HEK293 (cell line): ENCODE measurements at regions not wholly inside any gene's neighbourhood (a gene's known extent, or its start where the extent isn't known, plus 50 kb on each side); places are given as distances from the start of the nearest gene placed in this dataset.

Source experiments
- CTCF ChIA-PET: fragments of 350-600 bp; formaldehyde crosslinking; extraction: SDS; loops from one replicate; lab custom pipeline; 2021; ENCODE audit warnings: antibody characterized with exemption; lab: Yijun Ruan, JAX
- POLR2A ChIA-PET: fragments of 300-600 bp; formaldehyde crosslinking; extraction: SDS; loops from one replicate; lab custom pipeline; 2020; ENCODE audit warnings: antibody characterized with exemption, inconsistent platforms; lab: Yijun Ruan, JAX
- H3K27ac ChIP-seq: fragments of 200-500 bp; sonication (Bioruptor generic); 2 replicates; pipeline ENCODE4 v1.5.1; 2014; ENCODE audit warnings: low read depth, low read length, control low read depth, inconsistent platforms; ENCODE audit errors: extremely low read depth
- H3K36me3 ChIP-seq, 2 experiments: fragments of 200-500 bp in 1 of 2; sonication (Bioruptor generic) in 1 of 2; 1 replicate in 1 of 2; 2 replicates in 1 of 2; pipeline ENCODE4 v1.5.1; 2014 to 2017; ENCODE audit warnings: inconsistent platforms in 2 of 2, low read length in 2 of 2; ENCODE audit not compliant: control insufficient read depth in 2 of 2, insufficient read depth in 1 of 2
- H3K4me1 ChIP-seq: fragments of 200-500 bp; sonication (Bioruptor generic); 2 replicates; pipeline ENCODE4 v1.5.1; 2014; ENCODE audit warnings: mild to moderate bottlenecking, low read length, inconsistent platforms; ENCODE audit not compliant: control insufficient read depth, insufficient read depth
- H3K4me3 ChIP-seq: 2 replicates; pipeline ENCODE4 v1.5.1; 2011; ENCODE audit warnings: low read depth, mild to moderate bottlenecking, control low read depth, low read length, moderate library complexity
- H3K9me3 ChIP-seq: fragments of 200-500 bp; sonication (Bioruptor generic); 2 replicates; pipeline ENCODE4 v1.5.1; 2014; ENCODE audit warnings: low read depth, low read length, inconsistent platforms; ENCODE audit not compliant: control insufficient read depth, insufficient read depth
- GLI4 ChIP-seq: fragments of 450-650 bp; formaldehyde crosslinking; IDR thresholded peaks from 2 replicates; pipeline ENCODE4 v1.5.1; 2016; ENCODE audit warnings: missing biosample characterization, missing genetic modification characterization
- KLF1 ChIP-seq: fragments of 450-650 bp; formaldehyde crosslinking; IDR thresholded peaks from 2 replicates; pipeline ENCODE4 v1.5.1; 2016; ENCODE audit warnings: missing biosample characterization, missing genetic modification characterization
- MZF1 ChIP-seq: fragments of 450-650 bp; formaldehyde crosslinking; IDR thresholded peaks from 2 replicates; pipeline ENCODE4 v1.5.1; 2017; ENCODE audit warnings: missing biosample characterization, missing genetic modification characterization, borderline replicate concordance
- SETDB1 ChIP-seq: IDR thresholded peaks from one replicate; pipeline ENCODE4 v1.6.1; 2017; ENCODE audit warnings: mild to moderate bottlenecking, low read length, moderate library complexity, mixed read lengths; ENCODE audit not compliant: insufficient read length
- ZBTB48 ChIP-seq: fragments of 450-650 bp; formaldehyde crosslinking; IDR thresholded peaks from 2 replicates; pipeline ENCODE4 v1.5.1; 2016; ENCODE audit warnings: missing biosample characterization, missing genetic modification characterization
- ZFP41 ChIP-seq: fragments of 450-650 bp; formaldehyde crosslinking; IDR thresholded peaks from 2 replicates; pipeline ENCODE4 v1.5.1; 2016; ENCODE audit warnings: missing biosample characterization, missing genetic modification characterization, borderline replicate concordance
- ZNF16 ChIP-seq: fragments of 450-650 bp; formaldehyde crosslinking; IDR thresholded peaks from 2 replicates; pipeline ENCODE4 v1.5.1; 2016; ENCODE audit warnings: low read depth, missing biosample characterization, missing genetic modification characterization
- ZNF302 ChIP-seq: fragments of 450-650 bp; formaldehyde crosslinking; IDR thresholded peaks from 2 replicates; pipeline ENCODE4 v1.5.1; 2016; ENCODE audit warnings: missing biosample characterization, missing genetic modification characterization, low read depth
- ZNF335 ChIP-seq: fragments of 450-650 bp; formaldehyde crosslinking; conservative IDR thresholded peaks from 2 replicates; pipeline ENCODE4 v1.5.1; 2016; ENCODE audit warnings: missing biosample characterization, missing genetic modification characterization
- ZNF404 ChIP-seq: fragments of 450-650 bp; formaldehyde crosslinking; IDR thresholded peaks from 2 replicates; pipeline ENCODE4 v1.5.1; 2017; ENCODE audit warnings: missing biosample characterization, missing genetic modification characterization
- ZNF501 ChIP-seq: fragments of 450-650 bp; formaldehyde crosslinking; IDR thresholded peaks from 2 replicates; pipeline ENCODE4 v1.5.1; 2016; ENCODE audit warnings: missing biosample characterization, missing genetic modification characterization
- ZNF768 ChIP-seq: fragments of 450-650 bp; formaldehyde crosslinking; IDR thresholded peaks from 2 replicates; pipeline ENCODE4 v1.5.1; 2018; ENCODE audit warnings: missing biosample characterization, mild to moderate bottlenecking, missing genetic modification characterization
- ZNF837 ChIP-seq: fragments of 450-650 bp; formaldehyde crosslinking; IDR thresholded peaks from 2 replicates; pipeline ENCODE4 v1.5.1; 2016; ENCODE audit warnings: missing biosample characterization, missing genetic modification characterization
- TF ChIP-seq, protein P1 (sequence below): fragments of 450-650 bp; formaldehyde crosslinking; IDR thresholded peaks from 2 replicates; pipeline ENCODE4 v1.5.1; 2016; ENCODE audit warnings: missing biosample characterization, missing genetic modification characterization, low read depth
- TF ChIP-seq, protein P2 (sequence below): fragments of 450-650 bp; formaldehyde crosslinking; IDR thresholded peaks from 2 replicates; pipeline ENCODE4 v1.5.1; 2016; ENCODE audit warnings: missing biosample characterization, missing genetic modification characterization

DNA sequence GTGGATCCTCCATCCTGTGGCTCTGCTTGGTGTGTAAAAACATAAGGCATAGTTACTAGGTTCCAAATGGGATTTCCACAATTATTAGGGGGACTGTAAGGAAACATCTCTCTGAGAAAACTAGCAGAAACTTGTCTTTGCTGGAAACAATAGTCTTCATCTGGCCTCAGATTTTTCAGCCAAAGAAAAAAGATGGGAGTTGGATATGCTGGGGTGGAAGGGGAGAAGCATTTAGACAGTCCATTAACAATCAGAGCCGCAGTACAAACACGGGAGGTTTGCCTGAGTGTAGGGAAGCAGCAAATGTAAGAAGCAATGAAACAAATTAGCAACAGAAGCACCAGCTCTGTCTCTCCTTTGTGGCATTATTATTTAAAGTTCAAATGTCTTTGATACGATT is 402.7 kb upstream of the ZNF608 start:
- Histone ChIP-seq H3K36me3 (no peaks in the 10 kb centered on the region), H3K27ac (no peak overlapping the region), H3K4me1 (no peaks in the 10 kb centered on the region; the same call in 1 of the 2 replicates), H3K4me3 (no peak overlapping the region), H3K9me3 (no peaks in the 10 kb centered on the region)
- ChIA-PET POLR2A (no interaction called here), CTCF (no interaction called here)
- TF ChIP-seq ZNF335 (tag by site-specific recombination) (no peak), SETDB1 (no peak)

DNA sequence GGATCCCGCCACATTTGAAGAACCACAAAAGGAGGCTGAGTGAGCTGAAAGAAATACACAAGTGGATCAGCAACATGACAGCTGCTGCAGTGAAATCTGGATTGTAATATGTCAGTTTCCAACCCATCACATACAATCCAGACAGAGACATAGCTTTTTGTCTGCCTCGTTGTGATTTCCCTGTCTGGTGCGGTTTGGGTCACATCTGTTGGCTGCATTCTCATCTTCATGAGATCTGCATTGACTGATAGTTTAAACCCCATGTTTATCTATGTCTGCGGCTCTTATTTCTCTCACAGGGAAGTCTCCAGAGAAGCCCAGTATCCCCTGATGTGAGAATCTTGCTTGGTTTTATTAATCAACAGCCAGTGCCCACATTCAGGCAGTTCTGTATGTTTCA is 403.1 kb upstream of the ZNF608 start:
- POLR2A ChIA-PET = no interaction called here
- H3K27ac ChIP-seq = no peak overlapping the region
- H3K4me1 ChIP-seq = no peaks in the 10 kb centered on the region; the same call in 1 of the 2 replicates
- no peak for TF ChIP-seq ZNF837 (tag by site-specific recombination)
- no peak for TF ChIP-seq KLF1 (tag by site-specific recombination)
- TF ChIP-seq, protein P1, sequence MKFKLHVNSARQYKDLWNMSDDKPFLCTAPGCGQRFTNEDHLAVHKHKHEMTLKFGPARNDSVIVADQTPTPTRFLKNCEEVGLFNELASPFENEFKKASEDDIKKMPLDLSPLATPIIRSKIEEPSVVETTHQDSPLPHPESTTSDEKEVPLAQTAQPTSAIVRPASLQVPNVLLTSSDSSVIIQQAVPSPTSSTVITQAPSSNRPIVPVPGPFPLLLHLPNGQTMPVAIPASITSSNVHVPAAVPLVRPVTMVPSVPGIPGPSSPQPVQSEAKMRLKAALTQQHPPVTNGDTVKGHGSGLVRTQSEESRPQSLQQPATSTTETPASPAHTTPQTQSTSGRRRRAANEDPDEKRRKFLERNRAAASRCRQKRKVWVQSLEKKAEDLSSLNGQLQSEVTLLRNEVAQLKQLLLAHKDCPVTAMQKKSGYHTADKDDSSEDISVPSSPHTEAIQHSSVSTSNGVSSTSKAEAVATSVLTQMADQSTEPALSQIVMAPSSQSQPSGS (tag by site-specific recombination) = no peak
- TF ChIP-seq MZF1 (tag by site-specific recombination) = no peak
- TF ChIP-seq ZNF768 (tag by site-specific recombination) = no peak
- TF ChIP-seq ZNF302 = no peak
- TF ChIP-seq, protein P2, sequence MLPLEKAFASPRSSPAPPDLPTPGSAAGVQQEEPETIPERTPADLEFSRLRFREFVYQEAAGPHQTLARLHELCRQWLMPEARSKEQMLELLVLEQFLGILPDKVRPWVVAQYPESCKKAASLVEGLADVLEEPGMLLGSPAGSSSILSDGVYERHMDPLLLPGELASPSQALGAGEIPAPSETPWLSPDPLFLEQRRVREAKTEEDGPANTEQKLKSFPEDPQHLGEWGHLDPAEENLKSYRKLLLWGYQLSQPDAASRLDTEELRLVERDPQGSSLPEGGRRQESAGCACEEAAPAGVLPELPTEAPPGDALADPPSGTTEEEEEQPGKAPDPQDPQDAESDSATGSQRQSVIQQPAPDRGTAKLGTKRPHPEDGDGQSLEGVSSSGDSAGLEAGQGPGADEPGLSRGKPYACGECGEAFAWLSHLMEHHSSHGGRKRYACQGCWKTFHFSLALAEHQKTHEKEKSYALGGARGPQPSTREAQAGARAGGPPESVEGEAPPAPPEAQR = no peak
- no peak for TF ChIP-seq ZFP41 (tag by site-specific recombination)
- TF ChIP-seq, all 188 proteins: peak for 0
- Histone ChIP-seq H3K36me3 (no peaks in the 10 kb centered on the region), H3K4me3 (no peak overlapping the region), H3K9me3 (no peaks in the 10 kb centered on the region)
- CTCF ChIA-PET = no interaction called here

- Histone ChIP-seq H3K27ac (no peak overlapping the region), H3K4me1 (no peaks in the 10 kb centered on the region; the same call in 1 of the 2 replicates), H3K36me3 (no peaks in the 10 kb centered on the region), H3K9me3 (no peaks in the 10 kb centered on the region), H3K4me3 (no peak overlapping the region)
- POLR2A ChIA-PET = no interaction called here
- CTCF ChIA-PET = no interaction called here
- no peak for TF ChIP-seq ZNF404 (tag by site-specific recombination)
These were observed 403.7 kb upstream of the ZNF608 start for GRCh38 chr5:125150041-125150669.

DNA sequence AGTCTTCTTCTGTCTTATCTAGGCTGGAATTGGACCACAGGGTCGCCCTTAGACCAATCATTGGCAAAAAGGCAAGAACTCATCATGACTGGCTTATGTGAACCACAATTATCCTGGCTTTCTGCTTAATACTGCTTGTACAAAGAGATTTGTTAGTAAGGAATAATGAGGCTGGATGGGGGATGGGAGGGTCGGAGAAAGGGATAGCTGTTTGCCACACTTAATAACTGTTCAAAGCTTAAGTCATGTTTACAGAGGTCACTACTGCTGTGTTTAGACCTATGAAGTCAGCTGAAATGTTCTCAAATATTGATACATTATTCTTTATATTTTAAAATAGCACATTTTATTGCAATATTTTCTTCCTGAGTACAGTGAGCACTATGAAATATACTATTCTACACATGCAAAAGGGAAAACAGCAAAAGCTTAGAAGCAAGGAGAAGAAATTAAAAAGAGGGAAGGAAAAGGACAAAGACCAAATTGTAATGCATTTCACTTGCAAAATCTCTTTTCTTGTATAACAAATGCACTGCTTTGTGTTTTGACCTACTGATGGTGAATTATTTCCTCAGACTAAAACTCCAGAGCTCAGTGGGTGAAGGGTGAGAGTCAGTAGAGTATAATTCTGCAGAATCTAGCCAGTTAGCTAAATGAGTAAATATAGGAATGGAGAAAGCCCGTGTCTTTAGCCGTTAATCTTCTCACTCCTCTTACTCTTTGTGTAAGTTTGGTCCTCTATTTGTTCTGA is 404.9 kb upstream of the ZNF608 start:
- TF ChIP-seq ZNF16 (tag by site-specific recombination) (no peak), ZBTB48 (tag by site-specific recombination) (no peak), ZNF501 (no peak), GLI4 (no peak)
- TF ChIP-seq, all 188 proteins: peak for 0
- H3K9me3 ChIP-seq = no peaks in the 10 kb centered on the region
- ChIA-PET POLR2A (interaction anchor here (0.6 kb wide), 1 partner anchor 402 kb away, joined by 4 read pairs; no protein-coding TSS in a partner anchor), CTCF (interaction anchor here (0.6 to 1.2 kb wide), 3 partner anchors 10 to 1187 kb away, joined by 3 read pairs; no protein-coding TSS in a partner anchor)
- H3K36me3 ChIP-seq = no peaks in the 10 kb centered on the region
- H3K27ac ChIP-seq = no peak overlapping the region
- no peak overlapping the region for H3K4me3 ChIP-seq
- H3K4me1 ChIP-seq = no peaks in the 10 kb centered on the region
